HL-60 (cell line): ENCODE measurements at regions not wholly inside any gene's neighbourhood (a gene's known extent, or its start where the extent isn't known, plus 50 kb on each side); places are given as distances from the start of the nearest gene placed in this dataset.

ENCODE experiments used
- DNase-seq, 2 experiments: peaks; one replicate each; pipeline ENCODE4 v3.0.0-alpha.2; 2010 to 2020; ENCODE audit warnings: low read depth in 1 of 2, low spot score in 1 of 2
- H3K27ac ChIP-seq: fragments of 250-450 bp; sonication (Bioruptor Pico); replicated peaks from 2 replicates; pipeline ENCODE4 v1.5.1; 2020; ENCODE audit warnings: mild to moderate bottlenecking, moderate library complexity
- H3K27me3 ChIP-seq: fragments of 250-450 bp; sonication (Bioruptor Pico); 2 replicates; pipeline ENCODE4 v1.5.1; 2021; ENCODE audit warnings: mild to moderate bottlenecking, moderate library complexity; ENCODE audit not compliant: insufficient read depth, poor library complexity, severe bottlenecking
- H3K4me3 ChIP-seq: replicated peaks from 2 replicates; pipeline ENCODE4 v1.5.1; 2011; ENCODE audit warnings: mild to moderate bottlenecking, control low read depth, low read length; ENCODE audit not compliant: insufficient read depth
- CTCF ChIP-seq: IDR thresholded peaks from one replicate; pipeline ENCODE4 v1.5.1; 2011; ENCODE audit warnings: low read length, control low read depth, inconsistent platforms; ENCODE audit not compliant: insufficient read depth
- GABPA ChIP-seq: IDR thresholded peaks from 2 replicates; pipeline ENCODE4 v1.6.1; 2012; ENCODE audit warnings: low read depth
- POLR2AphosphoS5 ChIP-seq: IDR thresholded peaks from 2 replicates; pipeline ENCODE4 v1.6.1; 2012; ENCODE audit warnings: low read depth
- REST ChIP-seq: IDR thresholded peaks from 2 replicates; pipeline ENCODE4 v1.6.1; 2012; ENCODE audit warnings: low read depth; ENCODE audit not compliant: insufficient replicate concordance
- SPI1 ChIP-seq: IDR thresholded peaks from 2 replicates; pipeline ENCODE4 v1.6.1; 2012; ENCODE audit warnings: low read depth, mild to moderate bottlenecking, borderline replicate concordance

GRCh38 chr16:54586474-54587175, 300.0 kb upstream of the IRX3 start:
- DNase-seq = no peak
- TF ChIP-seq POLR2AphosphoS5 (no peak), REST (no peak), GABPA (no peak), SPI1 (no peak), CTCF (no peak)
- H3K4me3 ChIP-seq = no peak overlapping the region
- H3K27ac ChIP-seq = no peak overlapping the region
- H3K27me3 ChIP-seq = no peaks in the 10 kb centered on the region

- DNase-seq = no peak
- no peak for TF ChIP-seq GABPA
- TF ChIP-seq POLR2AphosphoS5 = no peak
- Histone ChIP-seq H3K27ac (no peak overlapping the region), H3K27me3 (no peaks in the 10 kb centered on the region), H3K4me3 (no peak overlapping the region)
Measured at GRCh38 chr16:54585998-54586340, 299.4 kb upstream of the IRX3 start.

GRCh38 chr16:54585094-54585997, 298.8 kb upstream of the IRX3 start:
- H3K27ac ChIP-seq = no peak overlapping the region
- DNase-seq = no peak

More at GRCh38 chr16:54585094-54585997, 298.8 kb upstream of the IRX3 start:
- TF ChIP-seq SPI1 (no peak), GABPA (no peak), CTCF (no peak), REST (no peak), POLR2AphosphoS5 (no peak)
- Histone ChIP-seq H3K27me3 (no peaks in the 10 kb centered on the region), H3K4me3 (no peak overlapping the region)
